ENCODE measurements at regions not wholly inside any gene's neighbourhood (a gene's known extent, or its start where the extent isn't known, plus 50 kb on each side); places are given as distances from the start of the nearest gene placed in this dataset.
"Not testable (repeated sequence)": the region's sequence is repeated elsewhere in the genome, so short reads cannot be mapped to it uniquely, and the experiment has no call there.

- DNase-seq; H3K4me3 Mint-ChIP-seq; H3K9me3 Mint-ChIP-seq; H3K36me3 Mint-ChIP-seq (ENCODE audit: low read depth); H3K27me3 Mint-ChIP-seq; ATAC-seq; H3K27ac Mint-ChIP-seq; H3K4me1 Mint-ChIP-seq: not testable (repeated sequence)
Measured at GRCh38 chr14:86905386-86905926, 1087.5 kb downstream of the GALC start.

DNA sequence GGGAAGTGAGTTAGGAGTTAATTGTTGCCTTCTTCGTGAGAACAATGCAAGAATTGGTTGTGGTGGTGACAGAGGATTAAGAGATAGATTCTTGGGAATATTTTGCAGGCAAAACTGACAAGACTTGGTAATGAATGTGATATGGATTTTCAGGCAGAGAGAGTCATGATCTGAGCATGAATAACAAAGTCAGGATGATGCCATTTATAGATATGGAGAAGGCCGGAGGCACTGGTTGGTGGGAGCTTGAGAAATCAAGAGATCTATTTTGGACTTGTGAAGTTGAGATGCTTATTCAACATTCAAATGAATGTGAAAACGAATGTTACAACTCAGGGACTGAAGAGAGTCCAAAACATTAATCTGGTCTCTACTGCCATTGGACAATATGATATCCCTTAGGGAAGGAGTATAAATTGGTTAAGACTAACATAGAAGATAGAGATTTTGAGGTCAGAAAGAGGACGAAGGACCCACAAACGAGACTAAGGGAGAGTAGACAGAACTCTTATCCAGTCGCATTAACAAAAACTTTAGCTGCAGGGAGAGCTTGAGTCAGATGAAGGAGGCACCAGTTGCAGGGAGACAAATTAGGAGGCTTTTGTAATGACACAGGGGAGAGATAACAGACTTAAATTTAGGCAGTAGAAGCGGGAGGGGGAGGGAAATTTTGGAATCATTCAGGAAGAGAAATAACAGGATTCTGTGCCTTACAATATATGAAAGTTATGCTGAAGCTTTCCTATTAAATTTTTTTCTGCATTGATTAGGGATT is 1090.6 kb downstream of the GALC start:
- H3K27ac Mint-ChIP-seq: no peak overlapping the region
- DNase-seq: no peak
- H3K36me3 Mint-ChIP-seq (ENCODE audit: low read depth): no peaks in the 10 kb centered on the region
- H3K27me3 Mint-ChIP-seq: no peaks in the 10 kb centered on the region
- H3K4me3 Mint-ChIP-seq: no peak overlapping the region
- no peaks in the 10 kb centered on the region for H3K9me3 Mint-ChIP-seq
- H3K4me1 Mint-ChIP-seq: no peaks in the 10 kb centered on the region
- ATAC-seq: no peak

- no peaks in the 10 kb centered on the region for H3K27me3 Mint-ChIP-seq
Measured at GRCh38 chr14:86897704-86898513, 1095.1 kb downstream of the GALC start.

DNA sequence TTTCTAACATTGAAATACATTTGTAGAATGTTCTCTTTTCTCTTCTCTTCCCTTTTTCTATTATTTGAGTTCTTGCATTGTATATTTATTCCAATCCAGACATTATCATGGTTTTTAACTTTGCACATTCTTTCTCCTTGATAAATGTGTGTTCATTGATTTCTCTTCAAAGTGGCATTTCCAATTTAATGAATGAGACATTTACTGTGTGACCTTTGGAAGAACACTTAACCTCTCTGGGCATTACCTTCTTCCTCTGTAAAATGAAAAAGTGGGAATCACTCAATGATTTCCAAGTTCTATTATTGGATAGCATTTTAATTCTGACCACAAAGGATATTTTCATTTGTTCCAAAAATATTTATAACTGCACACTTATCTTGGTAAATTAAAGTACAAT is 1095.8 kb downstream of the GALC start:
- H3K27me3 Mint-ChIP-seq: no peaks in the 10 kb centered on the region

More at GRCh38 chr14:86897704-86898513, 1095.1 kb downstream of the GALC start:
- DNase-seq: no peak
- H3K4me1 Mint-ChIP-seq: no peaks in the 10 kb centered on the region
- H3K27ac Mint-ChIP-seq: no peak overlapping the region
- H3K9me3 Mint-ChIP-seq: no peaks in the 10 kb centered on the region
- H3K36me3 Mint-ChIP-seq (ENCODE audit: low read depth): no peaks in the 10 kb centered on the region
- ATAC-seq: no peak
- no peak overlapping the region for H3K4me3 Mint-ChIP-seq

DNA sequence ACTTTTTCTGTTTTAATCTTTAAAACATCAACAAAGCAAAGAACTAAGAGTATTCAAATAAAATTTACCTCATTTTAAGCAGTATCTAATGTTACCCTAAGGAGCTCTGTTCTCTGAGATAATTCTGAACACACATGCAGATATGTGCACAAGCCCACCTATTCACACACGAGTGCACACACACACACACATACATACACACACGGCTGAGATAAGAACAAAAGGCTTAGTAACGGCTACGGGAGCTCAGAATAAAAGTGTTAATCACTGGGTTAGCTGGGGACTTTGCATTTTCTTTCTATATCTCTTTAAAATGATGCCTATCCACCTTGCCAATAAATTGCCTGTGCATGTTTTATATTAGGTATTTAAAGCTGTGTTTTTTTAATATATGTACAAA is 1096.3 kb downstream of the GALC start:
- no peaks in the 10 kb centered on the region for H3K4me1 Mint-ChIP-seq
- no peaks in the 10 kb centered on the region for H3K36me3 Mint-ChIP-seq (ENCODE audit: low read depth)
- no peak overlapping the region for H3K4me3 Mint-ChIP-seq

More for the DNA sequence above, 1095.8 kb downstream of the GALC start:
- Mint-ChIP-seq H3K27ac (no peak overlapping the region), H3K36me3 (ENCODE audit: low read depth) (no peaks in the 10 kb centered on the region), H3K9me3 (no peaks in the 10 kb centered on the region), H3K4me3 (no peak overlapping the region), H3K4me1 (no peaks in the 10 kb centered on the region)
- DNase-seq (no peak), ATAC-seq (no peak)

GRCh38 chr14:86892152-86892956 is 1100.6 kb downstream of the GALC start:
- ATAC-seq: no peak

More for the DNA sequence above, 1096.3 kb downstream of the GALC start:
- Mint-ChIP-seq H3K9me3 (no peaks in the 10 kb centered on the region), H3K27ac (no peak overlapping the region), H3K27me3 (no peaks in the 10 kb centered on the region)
- DNase-seq: no peak
- ATAC-seq: no peak

DNA sequence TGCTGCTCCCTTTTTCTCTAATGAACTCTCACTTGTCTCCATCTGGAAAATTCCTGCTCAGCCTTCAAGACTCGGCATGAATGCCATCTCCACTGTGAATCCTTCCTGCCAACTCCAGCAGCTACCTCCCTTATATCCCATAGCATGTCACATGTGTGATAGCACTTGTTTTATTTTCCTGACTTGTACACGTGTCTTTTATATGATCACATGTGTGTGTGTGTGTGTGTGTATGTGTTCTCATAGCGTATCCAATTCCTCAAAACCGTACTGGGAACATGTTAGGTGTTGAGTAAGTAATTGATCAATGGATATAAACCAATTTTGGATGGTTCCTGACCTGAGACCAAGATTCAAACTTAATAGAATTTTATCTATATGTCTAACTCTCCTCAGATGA is 1107.7 kb downstream of the GALC start:
- Mint-ChIP-seq H3K4me1 (no peaks in the 10 kb centered on the region), H3K36me3 (ENCODE audit: low read depth) (no peaks in the 10 kb centered on the region), H3K27ac (no peak overlapping the region), H3K27me3 (no peaks in the 10 kb centered on the region), H3K9me3 (peaks cover 5% of the 10 kb centered on the region), H3K4me3 (no peak overlapping the region)
- ATAC-seq (no peak), DNase-seq (no peak)

More at GRCh38 chr14:86892152-86892956, 1100.6 kb downstream of the GALC start:
- no peak overlapping the region for H3K27ac Mint-ChIP-seq
- H3K4me1 Mint-ChIP-seq: no peaks in the 10 kb centered on the region
- no peak for DNase-seq
- peaks cover 4% of the 10 kb centered on the region for H3K9me3 Mint-ChIP-seq
- H3K27me3 Mint-ChIP-seq: no peaks in the 10 kb centered on the region
- no peaks in the 10 kb centered on the region for H3K36me3 Mint-ChIP-seq (ENCODE audit: low read depth)
- H3K4me3 Mint-ChIP-seq: no peak overlapping the region

- H3K36me3 Mint-ChIP-seq (ENCODE audit: low read depth): no peaks in the 10 kb centered on the region
Measured at GRCh38 chr14:86884498-86884897, 1108.5 kb downstream of the GALC start.

GRCh38 chr14:86882818-86883217 is 1110.2 kb downstream of the GALC start:
- no peak for ATAC-seq
- no peaks in the 10 kb centered on the region for H3K27me3 Mint-ChIP-seq
- H3K27ac Mint-ChIP-seq: no peak overlapping the region
- H3K4me1 Mint-ChIP-seq: no peaks in the 10 kb centered on the region
- DNase-seq: no peak
- no peaks in the 10 kb centered on the region for H3K36me3 Mint-ChIP-seq (ENCODE audit: low read depth)
- no peak overlapping the region for H3K4me3 Mint-ChIP-seq
- peaks cover 5% of the 10 kb centered on the region for H3K9me3 Mint-ChIP-seq

More at GRCh38 chr14:86884498-86884897, 1108.5 kb downstream of the GALC start:
- DNase-seq: no peak
- no peak for ATAC-seq
- Mint-ChIP-seq H3K4me1 (no peaks in the 10 kb centered on the region), H3K4me3 (no peak overlapping the region), H3K27me3 (no peaks in the 10 kb centered on the region), H3K27ac (no peak overlapping the region), H3K9me3 (peaks cover 5% of the 10 kb centered on the region)

DNA sequence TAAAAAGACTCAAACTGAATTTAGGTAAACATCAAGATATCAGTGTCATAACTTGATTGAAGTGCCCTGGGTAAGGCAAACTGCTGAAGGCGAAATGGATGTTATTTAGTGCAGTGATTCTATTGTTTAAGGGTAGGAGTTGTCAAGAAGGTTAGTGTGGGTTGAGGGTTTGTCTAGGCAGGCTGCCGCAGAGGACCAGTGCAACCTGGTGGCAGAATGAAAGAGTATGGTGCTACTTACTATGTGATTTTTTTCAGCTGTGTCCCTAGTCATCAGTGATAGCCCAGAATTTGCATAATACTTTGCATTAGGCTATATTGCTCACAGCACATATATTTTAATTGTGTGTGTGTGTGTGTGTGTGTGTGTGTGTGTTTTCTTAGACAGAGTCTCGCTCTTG is 1127.0 kb downstream of the GALC start:
- no peaks in the 10 kb centered on the region for H3K36me3 Mint-ChIP-seq (ENCODE audit: low read depth)
- ATAC-seq: no peak
- DNase-seq: no peak
- H3K27ac Mint-ChIP-seq: no peak overlapping the region
- H3K9me3 Mint-ChIP-seq: no peaks in the 10 kb centered on the region
- H3K4me3 Mint-ChIP-seq: no peak overlapping the region
- H3K4me1 Mint-ChIP-seq: no peaks in the 10 kb centered on the region
- no peaks in the 10 kb centered on the region for H3K27me3 Mint-ChIP-seq

GRCh38 chr14:86858591-86858990 is 1134.4 kb downstream of the GALC start:
- no peak for DNase-seq
- Mint-ChIP-seq H3K27me3 (no peaks in the 10 kb centered on the region), H3K27ac (no peak overlapping the region), H3K4me3 (no peak overlapping the region), H3K36me3 (ENCODE audit: low read depth) (no peaks in the 10 kb centered on the region), H3K9me3 (peaks cover 4% of the 10 kb centered on the region), H3K4me1 (no peaks in the 10 kb centered on the region)
- no peak for ATAC-seq

GRCh38 chr14:86858031-86858430 is 1135.0 kb downstream of the GALC start:
- no peak overlapping the region for H3K27ac Mint-ChIP-seq
- no peaks in the 10 kb centered on the region for H3K27me3 Mint-ChIP-seq
- no peak overlapping the region for H3K4me3 Mint-ChIP-seq
- ATAC-seq (no peak), DNase-seq (no peak)
- no peaks in the 10 kb centered on the region for H3K4me1 Mint-ChIP-seq
- H3K36me3 Mint-ChIP-seq (ENCODE audit: low read depth): no peaks in the 10 kb centered on the region
- peaks cover 9% of the 10 kb centered on the region for H3K9me3 Mint-ChIP-seq

DNA sequence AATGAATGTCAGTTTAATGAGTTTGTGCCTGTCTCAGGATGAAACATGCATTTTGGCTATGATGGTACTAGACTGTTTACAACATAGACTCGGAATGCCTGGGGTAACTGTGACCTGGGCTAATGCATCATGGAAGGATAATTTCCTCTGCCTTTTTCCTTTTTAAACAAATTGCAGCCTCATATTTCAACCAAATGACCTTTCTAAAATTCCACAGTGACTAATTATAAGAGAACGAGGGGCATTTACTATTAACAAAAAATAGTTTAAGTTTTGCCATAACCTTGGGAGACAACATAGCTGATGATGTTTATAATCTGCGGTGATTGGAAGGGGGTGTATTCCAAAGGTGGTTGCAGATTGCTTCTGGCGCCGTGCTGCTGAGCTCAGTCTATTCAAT is 1140.5 kb downstream of the GALC start:
- ATAC-seq (no peak), DNase-seq (no peak)
- no peaks in the 10 kb centered on the region for H3K4me1 Mint-ChIP-seq
- H3K27me3 Mint-ChIP-seq: no peaks in the 10 kb centered on the region
- H3K9me3 Mint-ChIP-seq: peaks cover 13% of the 10 kb centered on the region
- H3K27ac Mint-ChIP-seq: no peak overlapping the region
- no peaks in the 10 kb centered on the region for H3K36me3 Mint-ChIP-seq (ENCODE audit: low read depth)
- H3K4me3 Mint-ChIP-seq: no peak overlapping the region

GRCh38 chr14:86847140-86847539 is 1145.8 kb downstream of the GALC start:
- peaks cover 8% of the 10 kb centered on the region for H3K9me3 Mint-ChIP-seq
- no peaks in the 10 kb centered on the region for H3K4me1 Mint-ChIP-seq
- ATAC-seq (no peak), DNase-seq (no peak)
- no peaks in the 10 kb centered on the region for H3K27me3 Mint-ChIP-seq
- H3K4me3 Mint-ChIP-seq: no peak overlapping the region
- no peaks in the 10 kb centered on the region for H3K36me3 Mint-ChIP-seq (ENCODE audit: low read depth)
- H3K27ac Mint-ChIP-seq: no peak overlapping the region
